ENCODE measurements at regions not wholly inside any gene's neighbourhood (a gene's known extent, or its start where the extent isn't known, plus 50 kb on each side); places are given as distances from the start of the nearest gene placed in this dataset.

DNA sequence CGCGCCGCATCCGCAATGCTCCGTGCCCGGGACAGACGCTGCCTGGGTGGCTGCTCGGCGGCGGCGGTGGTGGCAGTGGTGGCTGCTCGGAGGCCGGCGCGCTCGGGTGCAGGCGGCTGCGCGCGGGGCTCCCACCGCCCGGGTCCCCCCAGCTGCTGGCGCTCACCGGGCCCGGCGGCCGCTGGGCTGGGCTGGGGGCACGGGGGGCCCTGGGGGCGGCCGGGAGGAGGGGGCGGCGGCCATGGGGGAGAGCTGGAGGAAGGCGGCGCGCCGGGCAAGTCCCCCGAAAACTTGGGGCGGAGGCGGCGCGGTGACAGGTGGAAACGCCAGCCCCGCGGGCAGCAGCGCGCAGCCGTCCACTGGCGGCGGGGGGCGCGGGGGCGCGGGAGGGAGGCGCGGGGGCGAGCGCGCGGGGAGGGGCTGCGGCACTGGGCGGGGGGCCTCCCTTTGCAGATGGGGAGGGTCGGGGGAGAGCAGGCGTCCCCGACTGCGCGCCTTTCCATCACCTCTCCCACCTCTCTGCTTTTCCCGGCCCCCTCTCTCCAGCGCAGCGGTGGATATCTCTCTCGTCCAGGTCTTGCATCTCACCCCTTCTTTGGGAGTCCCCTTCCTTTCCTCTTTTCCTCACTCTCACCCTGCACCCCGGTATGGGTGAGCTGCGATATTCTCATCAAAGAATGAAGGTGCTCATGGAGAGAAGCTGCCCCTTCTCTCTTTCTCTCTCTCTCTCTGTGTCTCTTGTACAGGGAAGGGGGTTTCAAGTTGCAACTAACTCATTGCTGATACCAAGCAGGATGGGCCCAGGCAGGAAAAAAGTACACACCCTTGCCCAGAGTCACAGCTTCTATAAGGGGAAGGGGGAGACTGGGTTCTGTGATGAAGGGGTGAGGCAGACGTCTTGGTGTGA lies 83.7 kb upstream of the DHRSX start:
- intact Hi-C loops (cut with DNase I; ENCODE audit: low total_unique reads) = no loop called here
- Histone ChIP-seq H3K27ac (no peak overlapping the region), H3K9me3 (no peaks in the 10 kb centered on the region), H3K27me3 (peaks cover 17 to 19% of the 10 kb centered on the region in 2 donors), H3K4me3 (no peak overlapping the region), H3K4me1 (peaks cover 0 to 6% of the 10 kb centered on the region in 2 donors), H3K36me3 (no peaks in the 10 kb centered on the region)
- TF ChIP-seq, protein P1, sequence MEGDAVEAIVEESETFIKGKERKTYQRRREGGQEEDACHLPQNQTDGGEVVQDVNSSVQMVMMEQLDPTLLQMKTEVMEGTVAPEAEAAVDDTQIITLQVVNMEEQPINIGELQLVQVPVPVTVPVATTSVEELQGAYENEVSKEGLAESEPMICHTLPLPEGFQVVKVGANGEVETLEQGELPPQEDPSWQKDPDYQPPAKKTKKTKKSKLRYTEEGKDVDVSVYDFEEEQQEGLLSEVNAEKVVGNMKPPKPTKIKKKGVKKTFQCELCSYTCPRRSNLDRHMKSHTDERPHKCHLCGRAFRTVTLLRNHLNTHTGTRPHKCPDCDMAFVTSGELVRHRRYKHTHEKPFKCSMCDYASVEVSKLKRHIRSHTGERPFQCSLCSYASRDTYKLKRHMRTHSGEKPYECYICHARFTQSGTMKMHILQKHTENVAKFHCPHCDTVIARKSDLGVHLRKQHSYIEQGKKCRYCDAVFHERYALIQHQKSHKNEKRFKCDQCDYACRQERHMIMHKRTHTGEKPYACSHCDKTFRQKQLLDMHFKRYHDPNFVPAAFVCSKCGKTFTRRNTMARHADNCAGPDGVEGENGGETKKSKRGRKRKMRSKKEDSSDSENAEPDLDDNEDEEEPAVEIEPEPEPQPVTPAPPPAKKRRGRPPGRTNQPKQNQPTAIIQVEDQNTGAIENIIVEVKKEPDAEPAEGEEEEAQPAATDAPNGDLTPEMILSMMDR (IDR thresholded peaks at IDR 0.05) = no peak
- TF ChIP-seq POLR2A (IDR thresholded peaks at IDR 0.05) = no peak
- DNase-seq = no peak

DNA sequence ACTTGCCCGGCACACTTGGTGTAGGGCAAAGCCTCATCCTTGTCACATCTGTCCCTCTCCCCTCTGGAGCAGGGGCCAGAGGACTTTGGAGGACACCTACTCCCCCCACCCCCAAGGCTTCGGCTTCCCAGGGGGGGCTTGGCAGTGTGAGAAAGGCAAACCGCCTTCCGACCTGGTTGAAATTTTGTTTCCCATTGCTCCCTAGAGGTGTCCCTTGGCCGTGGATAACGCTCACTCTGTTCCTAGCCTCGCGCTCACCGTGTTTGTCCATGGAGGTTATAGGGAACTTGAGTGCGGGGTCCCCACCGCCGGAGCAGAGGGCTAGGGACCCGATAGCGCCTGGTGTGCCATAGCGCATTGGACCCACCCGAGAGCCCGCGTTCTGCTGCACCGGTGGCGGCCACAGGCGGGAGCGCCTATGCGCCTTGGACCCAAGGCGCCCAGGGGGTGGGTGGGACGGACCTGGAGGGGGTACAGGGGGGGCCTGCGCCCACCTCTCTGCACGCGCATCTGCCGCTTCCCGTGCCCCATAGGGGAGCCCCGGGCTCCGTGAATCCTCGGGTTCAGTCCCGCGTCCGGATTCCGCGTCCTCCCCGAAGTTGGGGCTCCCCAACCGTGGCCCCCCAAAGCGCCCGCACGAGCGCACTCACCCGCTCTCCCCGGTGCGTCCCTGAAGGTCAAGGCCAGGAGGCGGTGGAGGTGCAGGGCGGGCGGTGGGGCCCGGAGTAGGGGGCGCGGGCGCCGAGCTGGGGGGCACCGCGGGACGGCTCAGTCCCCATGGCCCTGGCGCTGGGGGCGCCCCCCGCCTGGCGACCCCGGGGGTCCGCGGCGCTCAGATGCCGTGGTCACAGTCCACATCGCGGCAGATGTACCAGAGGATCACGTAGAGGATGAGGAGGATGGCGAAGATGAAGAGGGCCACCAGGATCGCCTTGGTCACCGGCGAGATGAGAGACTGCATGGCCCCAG lies 82.7 kb upstream of the DHRSX start:
- H3K27me3 ChIP-seq = peaks cover 17 to 19% of the 10 kb centered on the region in 2 donors
- no peaks in the 10 kb centered on the region for H3K9me3 ChIP-seq
- no peak for DNase-seq
- H3K36me3 ChIP-seq = no peaks in the 10 kb centered on the region
- H3K27ac ChIP-seq = no peak overlapping the region
- intact Hi-C loops (cut with DNase I; ENCODE audit: low total_unique reads) = no loop called here
- no peak overlapping the region for H3K4me3 ChIP-seq
- TF ChIP-seq POLR2A (IDR thresholded peaks at IDR 0.05) = no peak
- TF ChIP-seq, protein P1 (IDR thresholded peaks at IDR 0.05) = no peak
- H3K4me1 ChIP-seq = peaks cover 0 to 6% of the 10 kb centered on the region in 2 donors

DNA sequence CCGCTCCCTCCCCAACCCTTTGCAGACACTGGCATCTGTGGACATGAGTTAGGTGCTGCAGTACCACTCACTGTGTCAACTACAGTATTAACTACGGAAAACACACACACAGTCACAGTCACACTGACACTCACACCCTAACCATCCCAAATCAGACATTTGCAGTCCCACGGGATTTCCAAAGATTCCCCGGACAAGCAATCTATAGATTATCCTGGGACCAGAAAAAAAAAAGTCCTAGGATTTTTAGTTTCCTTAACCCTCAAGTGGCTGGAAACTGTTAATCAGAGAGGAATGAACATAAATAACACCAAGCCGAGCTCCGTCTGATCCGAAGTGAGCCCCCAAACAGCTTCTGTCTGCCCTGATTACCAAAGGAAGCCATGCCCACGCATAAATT lies 81.9 kb upstream of the DHRSX start:
- intact Hi-C loops (cut with DNase I; ENCODE audit: low total_unique reads) = no loop called here
- Histone ChIP-seq H3K4me1 (peaks cover 0 to 6% of the 10 kb centered on the region in 2 donors), H3K4me3 (no peak overlapping the region), H3K27me3 (peaks cover 17 to 19% of the 10 kb centered on the region in 2 donors), H3K36me3 (no peaks in the 10 kb centered on the region), H3K27ac (no peak overlapping the region), H3K9me3 (no peaks in the 10 kb centered on the region)
- TF ChIP-seq POLR2A (IDR thresholded peaks at IDR 0.05) = no peak
- TF ChIP-seq, protein P1 (IDR thresholded peaks at IDR 0.05) = no peak
- DNase-seq = no peak

DNA sequence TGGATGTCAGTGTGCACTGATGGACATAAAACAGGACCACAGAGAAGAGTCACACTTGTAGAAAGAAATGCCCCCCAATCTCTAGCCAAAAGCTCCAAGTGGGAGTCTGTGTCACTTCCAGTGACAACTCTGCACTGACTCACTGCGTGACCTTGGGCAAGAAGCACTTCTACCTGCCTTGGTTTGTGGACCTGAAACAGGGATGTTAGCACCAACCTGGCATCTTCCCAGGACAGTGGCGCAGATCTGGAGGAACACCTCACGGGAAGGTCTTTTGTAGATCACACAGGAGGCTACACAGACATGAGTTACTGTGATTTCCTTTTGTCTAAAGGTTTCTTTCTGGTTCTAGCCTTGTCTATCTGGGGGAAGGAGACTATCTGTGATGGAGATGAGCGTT lies 80.5 kb upstream of the DHRSX start:
- intact Hi-C loops (cut with DNase I; ENCODE audit: low total_unique reads) = no loop called here
- H3K27ac ChIP-seq = no peak overlapping the region
- no peak for TF ChIP-seq POLR2A (IDR thresholded peaks at IDR 0.05)
- TF ChIP-seq, protein P1 (IDR thresholded peaks at IDR 0.05) = no peak
- peaks cover 0 to 6% of the 10 kb centered on the region in 2 donors for H3K4me1 ChIP-seq
- H3K27me3 ChIP-seq = peaks cover 17 to 19% of the 10 kb centered on the region in 2 donors
- no peaks in the 10 kb centered on the region for H3K9me3 ChIP-seq
- no peaks in the 10 kb centered on the region for H3K36me3 ChIP-seq
- DNase-seq = no peak
- no peak overlapping the region for H3K4me3 ChIP-seq
